Adipocyte (in vitro differentiated cells): ENCODE measurements at regions not wholly inside any gene's neighbourhood (a gene's known extent, or its start where the extent isn't known, plus 50 kb on each side); places are given as distances from the start of the nearest gene placed in this dataset.
A peak's percentile ranks its signal among the peaks of the same experiment; 100 is the strongest.

Experiments used
- DNase-seq: peaks from one replicate; pipeline ENCODE4 v3.0.0-alpha.2; 2015; ENCODE audit warnings: low read depth
- H3K27me3 ChIP-seq: replicated peaks from 2 replicates; pipeline ENCODE4 v1.7.0; 2013; ENCODE audit warnings: mild to moderate bottlenecking, low read length, moderate library complexity; ENCODE audit not compliant: control insufficient read depth, insufficient read depth
- H3K36me3 ChIP-seq: 2 replicates; pipeline ENCODE4 v1.7.0; 2013; ENCODE audit warnings: low read length, mild to moderate bottlenecking, moderate library complexity; ENCODE audit not compliant: control insufficient read depth, insufficient read depth, severe bottlenecking
- H3K4me1 ChIP-seq: 2 replicates; pipeline ENCODE4 v1.7.0; 2013; ENCODE audit warnings: mild to moderate bottlenecking, low read length, moderate library complexity; ENCODE audit not compliant: control insufficient read depth, insufficient read depth
- H3K4me3 ChIP-seq: 2 replicates; pipeline ENCODE4 v1.7.0; 2013; ENCODE audit warnings: mild to moderate bottlenecking, low read length, moderate library complexity
- H3K9ac ChIP-seq: 2 replicates; pipeline ENCODE4 v1.7.0; 2013; ENCODE audit warnings: mild to moderate bottlenecking, low read length, moderate library complexity
- H3K9me3 ChIP-seq: 2 replicates; pipeline ENCODE4 v1.7.0; 2013; ENCODE audit warnings: mild to moderate bottlenecking, low read length, moderate library complexity; ENCODE audit not compliant: control insufficient read depth

DNA sequence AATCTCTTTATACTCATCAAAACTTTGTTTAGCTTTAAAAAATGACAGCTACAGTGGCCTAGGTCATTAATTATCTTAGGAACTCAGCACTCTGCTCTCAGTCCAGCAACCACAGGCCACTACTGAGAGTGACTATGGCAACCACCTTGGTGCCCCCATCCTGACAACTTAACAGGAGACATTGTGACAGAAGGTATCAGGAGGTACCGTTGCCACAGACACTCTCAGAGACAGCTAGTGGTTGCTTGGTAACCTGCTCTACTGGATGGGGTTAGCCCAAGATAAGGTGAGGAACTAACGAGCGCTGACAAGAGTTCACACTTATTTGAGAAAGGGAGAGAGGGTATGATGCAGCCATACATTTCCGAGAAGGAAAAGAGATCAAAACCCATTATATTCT is 76.1 kb upstream of the TFAP2D start:
- DNase-seq: no peak
- Histone ChIP-seq H3K36me3 (no peaks in the 10 kb centered on the region), H3K4me3 (no peak overlapping the region), H3K9ac (no peak overlapping the region), H3K27me3 (no peaks in the 10 kb centered on the region), H3K9me3 (no peaks in the 10 kb centered on the region), H3K4me1 (no peaks in the 10 kb centered on the region)

DNA sequence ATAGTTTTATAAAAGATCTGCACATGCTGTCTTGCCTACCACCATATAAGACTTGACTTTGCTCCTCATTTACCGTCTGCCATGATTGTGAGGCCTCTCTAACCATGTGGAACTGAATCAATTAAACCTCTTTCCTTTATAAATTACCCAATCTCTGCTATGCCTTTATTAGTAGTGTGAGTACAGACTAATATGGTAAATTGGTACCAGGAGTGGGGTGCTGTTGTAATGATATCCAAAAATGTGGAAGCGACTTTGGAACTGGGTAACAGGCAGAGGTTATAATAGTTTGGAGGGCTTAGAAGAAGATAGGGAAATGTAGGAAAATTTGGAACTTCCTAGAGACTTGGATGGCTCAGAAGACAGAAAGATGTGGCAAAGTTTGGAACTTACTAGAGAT is 64.2 kb upstream of the TFAP2D start:
- no peaks in the 10 kb centered on the region for H3K4me1 ChIP-seq
- H3K9me3 ChIP-seq: peaks cover 9% of the 10 kb centered on the region
- no peak overlapping the region for H3K4me3 ChIP-seq
- H3K9ac ChIP-seq: no peak overlapping the region
- no peaks in the 10 kb centered on the region for H3K36me3 ChIP-seq
- no peak for DNase-seq
- no peaks in the 10 kb centered on the region for H3K27me3 ChIP-seq

DNA sequence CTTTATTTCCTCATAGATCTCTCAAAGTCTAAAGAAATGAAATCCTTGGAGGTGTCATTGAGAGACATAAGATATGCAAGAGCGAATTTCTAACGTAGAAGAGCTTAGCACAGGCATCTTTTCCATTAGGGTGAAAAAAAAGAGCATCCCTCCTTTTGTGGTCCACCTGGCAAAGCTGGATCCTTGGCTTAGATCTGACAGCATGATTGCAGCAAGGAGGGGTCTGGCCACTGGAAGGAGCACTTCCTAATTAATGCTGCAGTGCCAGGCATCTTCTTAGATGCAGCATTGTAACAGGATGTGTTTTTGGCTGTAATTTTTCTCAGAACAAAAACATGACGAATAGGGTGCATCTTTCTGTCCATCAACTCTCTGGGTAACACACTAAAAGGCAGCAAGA is 60.1 kb upstream of the TFAP2D start:
- DNase-seq: no peak
- Histone ChIP-seq H3K9ac (no peak overlapping the region), H3K9me3 (peaks cover 9% of the 10 kb centered on the region), H3K4me1 (peaks cover 4% of the 10 kb centered on the region), H3K36me3 (no peaks in the 10 kb centered on the region), H3K27me3 (no peaks in the 10 kb centered on the region), H3K4me3 (no peak overlapping the region)

DNA sequence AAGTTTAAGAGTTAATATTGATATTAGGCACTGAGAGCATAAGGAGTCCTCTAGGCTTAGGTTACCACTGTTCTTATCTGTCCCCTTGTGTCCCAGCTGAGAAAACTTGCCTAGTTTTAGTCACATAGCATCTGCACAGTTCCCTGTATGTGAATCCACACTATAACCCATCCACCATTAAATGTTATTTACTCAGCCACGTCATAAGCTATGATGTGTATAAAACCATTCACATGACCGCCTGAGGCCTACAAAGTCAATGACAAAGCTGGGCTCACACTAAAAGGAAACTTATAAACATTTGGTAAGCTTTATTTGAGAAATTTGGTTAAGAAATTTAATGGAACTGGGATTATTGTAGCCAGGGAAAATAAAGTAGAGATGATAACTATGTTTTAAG is 59.2 kb upstream of the TFAP2D start:
- Histone ChIP-seq H3K4me1 (peaks cover 4% of the 10 kb centered on the region), H3K36me3 (no peaks in the 10 kb centered on the region), H3K9ac (no peak overlapping the region), H3K27me3 (no peaks in the 10 kb centered on the region), H3K4me3 (no peak overlapping the region), H3K9me3 (peaks cover 5% of the 10 kb centered on the region)
- no peak for DNase-seq

DNA sequence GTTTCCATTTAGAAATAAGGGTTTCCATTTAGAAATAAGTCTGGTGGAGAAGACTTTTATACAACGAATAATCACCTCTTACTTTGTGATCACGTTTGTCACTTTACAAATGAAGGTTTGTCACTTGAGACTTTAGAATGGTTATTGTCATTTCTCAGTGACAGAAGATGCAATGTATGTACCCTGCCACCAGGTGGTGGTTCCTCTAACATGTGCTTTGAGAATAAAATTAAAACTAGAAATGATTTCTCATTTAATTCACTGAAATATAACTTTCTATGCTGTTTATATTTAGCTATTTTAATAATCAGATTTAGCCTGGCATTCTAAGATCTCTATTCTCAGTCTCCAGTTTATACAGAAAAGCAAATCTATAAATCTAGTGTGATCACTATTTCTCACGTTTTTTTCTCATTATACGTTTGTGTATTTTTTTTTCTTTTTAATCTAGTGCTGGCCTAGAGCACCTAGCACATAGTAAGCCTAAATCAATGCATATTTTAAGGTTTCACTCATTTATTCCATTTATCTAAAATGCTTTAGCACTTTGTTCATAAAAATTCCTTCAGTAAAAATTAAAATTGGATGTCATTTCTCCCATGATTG is 57.4 kb upstream of the TFAP2D start:
- Histone ChIP-seq H3K9ac (no peak overlapping the region), H3K4me1 (peaks cover 4% of the 10 kb centered on the region), H3K36me3 (no peaks in the 10 kb centered on the region), H3K27me3 (no peaks in the 10 kb centered on the region), H3K9me3 (no peaks in the 10 kb centered on the region), H3K4me3 (no peak overlapping the region)
- DNase-seq: peak; percentile 27

DNA sequence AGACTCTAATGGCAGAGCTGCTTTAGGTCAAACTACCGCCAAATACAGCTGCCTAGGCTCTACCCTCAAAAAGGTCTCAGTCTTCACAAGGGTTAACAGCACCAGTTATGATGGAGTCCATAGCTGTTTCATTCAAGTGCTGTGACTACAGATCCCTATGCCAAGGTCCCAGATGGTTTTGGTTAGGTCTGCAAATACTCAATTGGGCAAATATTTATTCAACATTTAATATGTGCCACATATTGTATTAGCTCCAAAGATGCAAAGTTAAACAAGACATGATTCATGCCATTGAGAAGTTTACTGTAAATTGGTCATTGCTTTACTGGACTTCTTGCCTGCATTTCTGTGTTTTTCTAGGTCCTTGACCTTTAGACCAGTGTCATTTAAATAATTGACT is 55.8 kb upstream of the TFAP2D start:
- Histone ChIP-seq H3K4me1 (peaks cover 4% of the 10 kb centered on the region), H3K36me3 (no peaks in the 10 kb centered on the region), H3K4me3 (no peak overlapping the region), H3K27me3 (no peaks in the 10 kb centered on the region), H3K9me3 (no peaks in the 10 kb centered on the region), H3K9ac (no peak overlapping the region)
- DNase-seq: no peak

DNA sequence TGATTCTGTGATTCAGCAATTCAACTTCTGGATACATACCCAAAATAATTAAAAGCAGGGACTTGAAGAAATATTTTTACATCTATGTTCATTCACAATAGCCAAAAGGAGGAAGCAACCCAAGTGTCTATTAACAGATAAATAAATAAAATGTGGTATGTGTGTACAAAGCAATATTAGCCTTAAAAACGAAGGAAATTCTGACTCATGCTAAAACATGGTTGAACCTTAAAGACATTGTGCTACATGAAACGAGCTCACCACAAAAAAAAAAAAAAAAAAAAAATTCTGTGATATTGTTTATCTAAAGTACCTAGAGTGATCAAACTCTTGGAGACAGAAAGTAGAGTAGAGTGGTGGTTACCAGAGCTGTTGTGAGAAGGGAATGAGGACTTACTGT is 54.8 kb upstream of the TFAP2D start:
- DNase-seq: no peak
- H3K9ac ChIP-seq: no peak overlapping the region
- H3K27me3 ChIP-seq: no peaks in the 10 kb centered on the region
- no peaks in the 10 kb centered on the region for H3K36me3 ChIP-seq
- H3K4me3 ChIP-seq: no peak overlapping the region
- peaks cover 4% of the 10 kb centered on the region for H3K4me1 ChIP-seq
- H3K9me3 ChIP-seq: no peaks in the 10 kb centered on the region

DNA sequence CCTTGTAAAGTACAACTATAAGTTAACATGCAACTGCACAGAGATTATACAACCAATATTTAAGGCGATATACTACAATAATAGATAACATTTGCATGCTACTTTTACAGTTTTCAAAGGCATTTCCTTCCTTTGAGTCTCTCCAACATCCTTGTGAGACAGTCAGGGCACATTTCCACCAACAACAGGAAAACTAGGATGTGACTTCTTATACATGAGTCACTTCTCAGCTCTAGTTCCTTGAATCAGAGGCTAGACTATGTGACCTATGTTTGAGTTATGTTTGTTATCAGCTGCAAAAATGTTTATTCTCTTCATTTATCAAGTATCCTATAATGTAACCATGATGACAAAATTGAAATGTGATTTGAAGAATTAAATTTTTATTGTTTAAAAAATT is 51.7 kb upstream of the TFAP2D start:
- Histone ChIP-seq H3K4me3 (no peak overlapping the region), H3K9ac (no peak overlapping the region), H3K4me1 (peaks cover 4% of the 10 kb centered on the region), H3K27me3 (no peaks in the 10 kb centered on the region), H3K36me3 (no peaks in the 10 kb centered on the region), H3K9me3 (no peaks in the 10 kb centered on the region)
- no peak for DNase-seq
